ENCODE measurements at regions not wholly inside any gene's neighbourhood (a gene's known extent, or its start where the extent isn't known, plus 50 kb on each side); places are given as distances from the start of the nearest gene placed in this dataset.
"Not testable (repeated sequence)": the region's sequence is repeated elsewhere in the genome, so short reads cannot be mapped to it uniquely, and the experiment has no call there.

- not testable (repeated sequence) for TF ChIP-seq TAF1 (IDR thresholded peaks at IDR 0.05; ENCODE audit: borderline replicate concordance, low read depth, low read length); POLR2AphosphoS5 (IDR thresholded peaks at IDR 0.05; ENCODE audit: low read depth, low read length)
Measured at GRCh38 chr12:131214936-131215335, 261.2 kb downstream of the ADGRD1 start.

Measured in GM12892 (cell line).